HG03103 (cell line): ENCODE measurements at regions not wholly inside any gene's neighbourhood (a gene's known extent, or its start where the extent isn't known, plus 50 kb on each side); places are given as distances from the start of the nearest gene placed in this dataset.

Experiments
- ATAC-seq: cut with Tn5 transposase; IDR thresholded peaks from one replicate; pipeline ENCODE4 v1.9.1; 2021; ENCODE audit warnings: low read depth; ENCODE audit not compliant: unreplicated experiment

DNA sequence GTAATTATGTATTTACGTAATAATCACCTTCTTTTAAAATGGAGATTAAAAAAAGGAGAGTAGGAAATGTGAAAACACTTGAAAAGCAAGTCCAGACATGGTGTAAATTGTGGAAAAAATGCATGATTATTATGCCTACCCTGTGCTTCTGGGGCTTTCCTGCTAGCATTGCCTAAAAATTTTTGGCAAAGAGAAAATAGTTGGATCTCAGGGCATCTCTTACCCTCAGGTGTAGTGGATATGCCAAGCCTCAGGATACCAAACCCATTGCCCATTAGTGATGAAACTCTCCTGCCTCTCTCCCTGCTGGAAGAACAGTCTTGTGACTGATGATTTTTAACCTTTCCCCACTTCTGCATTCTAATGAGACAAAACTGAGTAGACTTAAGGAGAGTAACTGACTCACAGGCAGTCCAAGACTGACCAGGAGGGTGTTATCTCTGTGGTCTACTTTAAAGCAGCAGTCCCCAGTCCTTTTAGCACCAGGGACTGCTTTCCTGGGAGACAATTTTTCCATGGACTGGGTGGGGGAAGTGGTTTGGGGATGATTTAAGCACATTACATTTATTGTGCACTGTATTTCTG, 174.6 kb downstream of the ZNF330 start:
- no peak for ATAC-seq

DNA sequence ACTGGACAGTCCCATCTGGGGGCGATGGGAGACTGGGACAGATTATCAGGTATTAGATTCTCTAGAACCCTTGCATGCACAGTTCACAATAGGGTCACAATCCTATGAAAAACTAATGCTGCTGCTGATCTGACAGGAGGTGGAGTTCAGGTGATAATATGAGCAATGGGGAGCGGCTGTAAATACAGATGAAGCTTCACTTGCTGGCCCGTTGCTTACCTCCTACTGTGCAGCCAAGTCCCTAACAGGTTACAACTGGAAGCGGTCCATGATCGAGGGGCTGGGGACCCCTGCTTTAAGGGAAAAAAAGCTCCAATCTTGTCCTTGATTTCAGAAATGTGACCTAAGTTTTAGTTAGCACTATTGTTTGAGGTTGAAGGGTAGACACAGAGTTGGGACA, 175.2 kb downstream of the ZNF330 start:
- no peak for ATAC-seq

DNA sequence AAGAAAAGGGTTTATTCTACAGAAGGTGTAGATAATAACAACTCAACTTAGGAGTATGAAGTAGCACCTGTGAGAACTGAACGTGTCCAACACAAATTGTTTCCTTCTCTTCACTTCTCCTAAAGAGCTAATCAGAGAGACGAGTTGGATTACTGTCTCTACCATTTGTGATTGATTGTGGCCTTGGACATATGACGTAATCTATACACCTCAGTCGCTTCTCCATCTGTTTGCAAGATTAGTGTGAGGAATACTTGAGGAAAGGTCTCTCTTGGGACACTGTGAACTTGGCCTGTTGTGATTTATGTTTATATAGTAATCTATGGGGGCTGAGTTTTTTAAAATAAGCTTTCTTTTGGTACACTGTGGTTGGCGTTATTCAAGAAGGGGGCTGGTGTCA, 182.0 kb downstream of the ZNF330 start:
- ATAC-seq = no peak

DNA sequence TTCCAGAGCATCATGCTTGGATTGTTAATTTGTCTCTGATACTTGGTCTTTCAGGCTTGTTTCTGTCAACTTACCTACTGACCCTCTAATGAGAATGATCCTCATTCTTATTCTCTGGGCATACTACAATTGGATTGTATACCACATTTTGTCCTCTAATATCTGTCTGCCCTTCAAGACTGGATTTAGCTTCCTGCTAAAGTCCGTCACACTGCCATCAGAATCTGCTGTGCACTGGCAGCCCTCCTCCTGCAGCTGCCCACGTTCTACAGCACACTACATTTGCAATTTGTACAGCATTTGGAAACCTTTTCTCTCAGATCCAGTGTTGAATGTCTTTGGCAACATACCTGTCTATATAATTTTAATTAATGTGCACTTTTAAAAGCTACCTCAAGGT, 183.1 kb downstream of the ZNF330 start:
- no peak for ATAC-seq

DNA sequence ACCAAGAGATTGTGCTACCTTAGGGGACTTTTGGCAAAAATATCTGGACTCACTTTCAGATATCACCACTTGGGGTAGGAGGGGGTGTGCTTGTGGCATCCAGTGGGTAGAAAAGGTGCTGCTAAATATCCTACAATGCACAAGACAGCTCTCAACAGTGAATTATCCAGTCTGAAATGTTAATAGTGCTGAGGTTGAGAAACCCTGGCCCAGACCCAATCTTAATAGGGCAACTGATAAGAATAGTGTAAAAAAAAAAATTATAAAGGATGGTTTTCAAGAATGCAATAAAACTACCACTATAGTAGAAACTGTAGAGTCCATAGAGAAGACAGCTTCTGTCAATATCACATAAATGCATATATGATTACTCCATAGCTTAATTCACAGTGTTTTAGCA, 185.5 kb downstream of the ZNF330 start:
- no peak for ATAC-seq

DNA sequence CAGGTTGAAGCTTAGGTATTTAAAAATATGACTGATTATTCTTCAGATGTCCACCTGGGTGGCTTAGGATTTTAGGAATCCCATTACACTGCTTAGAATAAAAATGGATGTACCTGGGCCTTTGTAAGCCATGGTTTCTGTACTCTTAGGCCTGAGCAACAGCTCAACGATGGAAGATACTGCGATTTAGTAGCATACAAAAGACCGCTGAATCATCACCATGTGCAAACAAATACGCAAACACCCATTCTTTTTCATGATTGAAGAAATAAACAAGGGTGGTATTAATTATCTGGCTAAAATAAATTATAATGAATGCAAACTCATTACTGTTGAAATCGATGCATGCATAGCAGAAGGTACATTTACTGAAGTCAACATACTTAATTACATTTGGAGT, 188.9 kb downstream of the ZNF330 start:
- ATAC-seq = no peak

DNA sequence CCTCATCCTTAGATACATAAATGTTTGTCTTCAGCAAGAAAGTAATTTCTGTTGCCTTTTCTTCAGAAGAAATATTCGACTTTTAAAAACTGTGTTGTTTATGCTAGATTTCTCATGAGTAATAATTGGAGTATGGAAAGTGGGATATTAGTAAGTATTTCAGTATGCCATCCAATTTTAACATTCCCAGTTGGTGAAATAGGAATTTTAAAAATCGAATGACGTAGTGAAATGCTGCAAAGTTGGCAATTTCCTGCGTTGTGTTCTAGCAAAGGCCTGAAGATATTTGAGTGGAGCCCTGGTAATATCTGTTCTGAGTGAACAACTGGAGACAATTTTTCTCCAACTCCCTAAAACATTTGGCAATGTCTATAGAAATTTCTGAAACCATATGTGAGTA, 190.1 kb downstream of the ZNF330 start:
- no peak for ATAC-seq

DNA sequence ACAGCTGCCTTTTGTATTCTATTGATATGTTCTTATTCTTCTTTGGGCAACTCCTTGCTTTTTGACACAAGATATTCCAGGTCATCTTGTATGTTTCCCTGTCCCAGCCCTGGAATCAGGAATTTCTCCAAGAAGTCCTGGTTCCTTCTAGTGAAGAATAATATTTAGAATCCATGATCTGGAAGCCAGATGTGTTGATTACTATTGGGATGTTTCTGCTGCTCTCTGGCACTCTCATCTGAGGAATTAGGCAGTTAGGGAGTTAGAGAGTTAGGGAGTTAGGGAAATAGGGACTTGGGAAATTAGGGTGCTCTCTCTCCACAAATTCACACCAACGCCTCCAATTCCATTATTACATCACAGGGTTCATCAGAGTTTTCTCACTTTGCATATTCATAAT, 191.2 kb downstream of the ZNF330 start:
- no peak for ATAC-seq

DNA sequence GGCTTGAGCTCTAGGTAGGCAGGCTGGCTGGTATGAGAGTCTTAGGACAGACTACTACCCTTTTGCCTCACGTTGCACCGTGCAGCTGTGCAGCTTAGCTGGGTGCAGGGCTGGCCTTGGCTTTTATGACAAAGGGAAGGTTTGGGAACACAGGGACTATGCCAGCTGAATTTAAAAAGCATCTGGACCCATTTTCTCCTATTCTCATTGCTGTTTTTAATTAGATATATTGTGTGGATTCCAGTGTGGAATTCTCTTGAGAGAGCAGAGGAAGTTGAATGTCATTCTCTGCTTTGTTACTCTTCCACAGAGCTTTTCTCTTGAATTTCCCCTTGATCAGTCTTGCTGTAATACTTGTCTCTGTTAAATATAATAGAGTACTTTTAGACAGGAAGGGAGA, 192.7 kb downstream of the ZNF330 start:
- ATAC-seq = no peak

DNA sequence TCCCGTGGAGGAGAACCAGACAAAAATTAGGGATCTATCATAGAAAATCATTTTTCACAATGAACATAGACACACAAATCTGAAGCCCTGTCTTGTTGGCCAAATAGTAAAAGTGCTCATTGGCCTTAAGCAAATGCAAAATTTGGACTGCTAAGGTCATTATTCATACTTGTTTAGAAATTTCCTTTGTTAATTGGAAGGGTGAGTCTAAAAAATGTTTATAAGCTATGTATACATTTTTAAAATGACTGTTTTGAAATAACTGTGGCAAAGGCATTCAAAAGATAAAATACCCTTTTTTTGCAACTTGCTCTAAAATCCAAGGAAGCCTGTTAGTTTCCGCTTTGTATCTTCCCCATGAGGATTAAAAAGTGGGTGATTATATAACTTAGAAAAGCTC, 195.0 kb downstream of the ZNF330 start:
- no peak for ATAC-seq

DNA sequence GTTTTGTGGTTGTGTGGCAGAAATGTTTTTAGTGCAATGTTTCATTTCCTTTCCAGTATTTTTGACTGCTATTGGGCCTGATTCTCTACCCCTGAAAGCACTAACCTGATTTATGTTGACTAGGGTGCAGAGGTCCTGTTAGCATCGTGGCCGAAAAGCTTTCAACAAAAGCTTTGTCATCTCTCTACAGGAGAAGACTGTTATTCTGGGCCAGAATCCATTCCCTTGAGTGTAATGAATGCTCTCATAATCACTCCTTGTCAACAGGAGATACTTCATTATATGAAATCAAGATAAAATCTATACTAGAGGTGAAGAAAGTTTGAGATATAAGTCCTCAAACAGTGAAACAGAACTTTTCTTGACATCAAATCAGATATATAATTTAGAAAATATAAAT, 195.5 kb downstream of the ZNF330 start:
- no peak for ATAC-seq

DNA sequence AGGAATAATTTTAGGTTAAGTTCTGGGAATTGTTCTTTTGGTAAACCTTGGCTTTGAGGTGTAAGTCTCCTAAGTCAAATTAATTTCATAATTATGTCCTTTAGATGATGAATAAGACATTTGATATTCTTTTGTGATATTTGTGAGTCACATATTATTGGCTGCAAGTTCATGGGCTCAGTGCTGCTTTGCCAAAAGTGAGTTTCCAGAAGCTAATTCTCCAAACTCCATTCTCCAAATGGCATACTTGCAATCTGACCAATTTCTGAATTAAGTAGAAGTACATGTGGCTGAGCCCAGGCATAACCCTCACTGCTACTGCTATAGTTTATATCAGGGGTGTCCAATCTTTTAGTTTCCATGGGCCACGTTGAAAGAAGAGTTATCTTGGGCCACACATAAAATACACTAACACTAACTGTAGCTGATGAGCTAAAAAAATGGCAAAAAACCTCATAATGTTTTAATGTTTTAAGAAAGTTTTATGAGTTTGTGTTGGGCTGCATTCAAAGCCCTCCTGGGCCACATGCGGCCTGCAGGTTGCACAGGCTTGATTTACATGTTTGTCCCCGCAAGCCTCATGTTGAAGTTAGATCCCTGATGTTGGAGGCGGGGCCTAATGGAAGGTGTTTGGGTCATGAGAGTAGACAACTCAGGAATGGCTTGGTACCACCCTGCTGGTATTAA, 196.1 kb downstream of the ZNF330 start:
- no peak for ATAC-seq

DNA sequence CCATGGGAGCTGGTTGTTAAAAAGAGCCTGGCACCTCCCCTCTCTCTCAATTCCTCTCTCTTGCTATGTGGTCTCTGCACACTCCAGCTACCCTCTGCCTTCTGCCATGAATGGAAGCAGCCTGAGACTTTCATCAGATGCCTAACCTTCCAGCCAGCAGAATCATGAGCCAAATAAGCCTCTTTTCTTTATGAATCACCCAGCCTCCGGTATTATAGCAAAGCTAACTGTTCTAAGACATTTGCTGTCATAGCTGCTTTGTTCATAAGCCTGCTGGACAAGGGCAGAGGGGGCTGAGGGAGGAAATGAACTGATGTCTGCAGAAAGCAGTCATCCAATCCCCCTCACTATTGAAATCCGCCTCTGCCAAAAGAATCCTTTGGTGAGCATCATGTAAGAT, 196.7 kb downstream of the ZNF330 start:
- no peak for ATAC-seq

DNA sequence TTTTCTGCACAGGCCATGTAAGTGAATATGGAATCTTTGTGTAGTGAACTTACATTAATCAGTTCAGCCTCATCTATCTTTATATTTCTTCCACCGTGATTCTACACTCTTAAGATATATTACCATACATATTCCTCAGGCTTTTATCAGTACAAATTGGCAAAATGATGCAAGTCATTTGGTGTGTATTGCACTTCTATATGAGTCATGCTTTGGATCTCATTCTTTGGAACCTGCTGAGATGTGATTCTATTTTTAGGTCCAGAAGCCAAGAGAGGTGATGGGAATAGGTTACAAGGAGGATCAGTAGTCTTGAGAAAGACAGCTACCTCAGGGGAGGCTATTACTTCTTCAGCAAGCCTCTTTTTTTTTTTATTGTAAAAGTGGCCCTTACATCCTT, 204.4 kb downstream of the ZNF330 start:
- ATAC-seq = no peak

DNA sequence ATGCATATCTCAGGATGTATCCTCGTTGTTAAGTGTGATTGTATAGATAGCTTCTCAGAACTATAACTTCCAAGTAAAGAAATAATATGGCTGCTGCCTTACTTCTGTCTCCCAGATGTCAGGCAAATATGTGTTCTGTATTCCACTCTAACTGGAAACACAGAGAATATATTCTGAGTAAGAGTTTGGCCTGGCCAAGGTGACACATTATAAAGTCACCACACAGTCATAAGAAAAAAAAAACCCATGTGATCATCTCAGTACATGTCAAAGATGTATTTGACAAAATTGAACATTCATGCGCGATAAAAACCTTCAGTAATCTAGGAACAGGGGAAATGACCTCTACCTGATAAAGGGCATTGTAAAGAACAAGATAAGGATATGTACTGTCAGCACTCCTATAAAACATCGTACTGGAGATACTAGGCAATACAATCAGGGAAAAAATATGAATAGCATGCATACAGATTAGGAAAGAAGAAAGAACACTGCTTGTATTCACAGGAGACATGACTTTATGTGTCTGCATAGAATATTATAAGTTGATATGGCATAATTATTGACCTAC, 207.1 kb downstream of the ZNF330 start:
- ATAC-seq = no peak

DNA sequence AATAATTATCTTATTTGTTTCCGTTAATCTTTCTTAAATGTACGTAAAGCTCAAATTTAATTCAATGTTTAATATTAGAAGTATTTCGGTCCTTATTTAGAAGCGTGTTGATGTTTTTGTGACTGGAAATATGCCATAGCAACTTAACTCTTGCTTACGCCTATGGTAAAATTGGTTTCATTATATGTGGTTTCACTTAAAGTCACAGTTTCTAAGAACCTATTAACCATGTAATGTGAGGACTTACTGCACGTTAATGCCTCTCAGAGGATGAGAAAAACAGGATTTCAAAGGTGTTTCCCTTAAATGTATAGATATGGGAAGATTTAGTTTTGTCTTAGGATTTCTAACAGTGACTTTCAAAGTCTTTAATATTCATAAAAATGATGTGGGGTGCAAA, 206.4 kb upstream of the IL15 start:
- no peak for ATAC-seq

DNA sequence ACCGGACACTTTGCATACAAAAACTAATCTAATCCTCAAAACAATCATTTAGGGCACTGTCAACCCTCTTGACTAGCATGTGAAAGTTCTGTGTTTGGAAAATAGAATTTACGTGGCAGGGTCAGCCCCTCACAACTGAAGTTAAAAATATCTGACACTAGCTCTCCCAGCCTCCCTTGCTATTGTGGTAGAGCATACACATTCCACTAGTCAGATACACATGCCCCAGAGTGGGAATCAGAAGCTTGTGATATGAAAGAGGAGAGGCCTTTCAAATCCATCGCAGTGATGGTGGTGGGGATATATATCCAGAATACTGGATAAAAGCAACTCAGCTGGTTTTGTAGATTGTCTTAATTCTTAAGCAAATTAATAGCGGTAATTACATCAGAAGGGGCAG, 205.7 kb upstream of the IL15 start:
- ATAC-seq = no peak

DNA sequence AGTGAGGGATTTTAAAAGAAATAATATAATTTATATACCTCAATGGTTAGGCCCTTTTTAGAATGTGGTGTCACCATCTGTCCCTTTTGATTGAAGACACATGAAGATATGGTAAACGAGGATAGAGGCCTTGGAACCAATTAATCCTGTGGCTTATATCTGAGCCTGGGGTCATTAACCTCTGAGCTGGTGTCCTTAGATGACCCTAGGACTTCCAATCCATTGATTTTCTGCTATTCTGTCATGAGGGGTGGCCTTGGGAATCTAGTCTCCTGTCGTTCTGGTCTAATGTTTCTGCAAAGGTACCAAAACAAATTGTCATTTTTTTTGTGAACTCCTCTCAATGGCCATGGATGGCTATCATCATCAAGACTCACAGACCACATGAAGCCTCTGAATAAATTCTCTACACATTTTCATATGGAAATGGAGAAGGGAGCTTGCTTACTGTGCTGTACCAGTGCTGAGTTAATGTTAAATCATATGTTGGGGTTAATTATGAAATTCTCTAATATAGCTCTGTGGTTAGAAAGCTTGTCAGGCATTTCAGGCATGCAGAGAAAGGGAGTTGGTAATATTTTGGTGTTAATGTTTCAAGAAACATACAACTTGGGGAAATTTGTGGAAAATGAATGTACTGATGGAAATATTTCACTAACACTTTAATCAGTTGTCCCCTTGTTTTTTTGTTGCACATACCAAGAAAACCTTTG, 204.2 kb upstream of the IL15 start:
- ATAC-seq = no peak

DNA sequence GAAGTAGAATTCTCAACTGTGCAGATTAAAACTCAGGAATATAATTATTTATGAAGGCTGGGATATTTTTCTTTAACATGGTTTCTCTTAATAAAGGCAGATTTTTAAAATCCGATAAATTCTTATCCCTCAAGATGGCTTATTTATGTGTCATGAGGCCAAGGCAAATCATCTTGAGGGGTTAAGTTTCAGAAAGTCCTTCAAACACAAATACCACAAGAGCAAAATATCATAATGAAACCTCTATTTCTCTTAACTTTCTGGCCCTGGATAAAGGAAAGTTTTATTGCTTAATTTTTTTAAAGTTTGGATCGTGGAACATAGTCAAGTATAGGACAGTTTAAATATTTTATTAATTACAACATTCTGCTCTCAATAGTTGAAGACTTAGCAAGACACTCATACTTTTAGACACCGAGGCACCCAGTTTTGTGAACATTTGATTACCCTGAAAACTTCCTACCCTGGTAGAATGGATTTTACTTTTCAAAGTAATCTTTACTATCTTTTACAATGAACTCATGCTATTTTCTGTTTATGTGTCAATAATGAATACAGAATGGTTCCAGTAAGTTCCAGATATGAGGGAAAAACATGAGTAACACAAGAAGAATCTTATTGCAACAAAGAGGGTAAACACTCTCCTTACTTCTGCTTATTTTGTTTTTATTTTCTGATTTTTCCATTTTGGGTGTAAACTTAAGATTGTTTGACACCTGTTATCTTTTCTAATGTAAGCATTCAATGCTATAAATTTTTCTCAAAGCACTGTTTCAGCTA, 200.7 kb upstream of the IL15 start:
- no peak for ATAC-seq

DNA sequence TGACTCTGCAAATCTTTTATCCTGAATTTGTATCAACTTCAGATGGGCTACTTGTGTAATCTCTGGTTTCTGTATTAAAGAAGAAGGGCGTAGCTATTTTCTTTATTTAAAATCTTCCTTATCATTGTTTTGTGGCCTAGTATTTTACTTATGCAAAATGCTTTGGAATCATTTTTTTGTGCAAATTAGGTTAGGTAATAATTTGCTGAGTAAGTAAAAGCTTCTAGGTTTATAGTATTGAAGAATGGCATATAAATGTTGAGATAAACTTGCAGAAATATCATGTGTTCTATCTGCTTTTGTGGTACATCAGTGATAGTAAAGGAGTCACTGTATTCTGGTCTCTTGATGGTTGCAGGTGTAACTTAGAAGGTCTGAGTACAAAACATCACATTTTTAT, 197.2 kb upstream of the IL15 start:
- ATAC-seq = no peak

DNA sequence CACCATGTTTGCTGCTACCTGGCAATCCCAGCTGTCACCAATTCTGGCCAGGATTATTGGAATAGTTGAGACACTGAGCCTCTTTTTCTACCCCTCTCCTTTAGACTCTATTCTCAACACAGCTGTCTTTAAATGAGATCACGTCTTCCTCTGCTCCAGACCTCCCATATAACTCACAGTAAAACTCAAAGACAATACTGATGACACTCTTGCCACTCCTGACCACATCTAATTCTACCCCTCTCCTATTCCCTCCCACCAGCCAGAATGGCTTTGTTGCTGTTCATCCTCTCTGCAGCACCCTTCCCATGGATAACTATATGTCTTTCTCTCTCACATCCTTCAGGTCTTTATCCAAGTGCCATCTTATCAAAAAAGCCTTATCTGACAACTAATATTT, 188.6 kb upstream of the IL15 start:
- no peak for ATAC-seq
